22Rv1 (cell line): ENCODE measurements at regions not wholly inside any gene's neighbourhood (a gene's known extent, or its start where the extent isn't known, plus 50 kb on each side); places are given as distances from the start of the nearest gene placed in this dataset.

ENCODE experiments used
- ZFX ChIP-seq: fragments of 450-650 bp; IDR thresholded peaks from 2 replicates; pipeline ENCODE4 v1.6.1; 2017; ENCODE audit warnings: antibody characterized with exemption, borderline replicate concordance
- TF ChIP-seq, protein P1 (sequence below): fragments of 450-650 bp; IDR thresholded peaks from 2 replicates; pipeline ENCODE4 v1.5.1; 2017; ENCODE audit warnings: mild to moderate bottlenecking

- TF ChIP-seq, protein P1, sequence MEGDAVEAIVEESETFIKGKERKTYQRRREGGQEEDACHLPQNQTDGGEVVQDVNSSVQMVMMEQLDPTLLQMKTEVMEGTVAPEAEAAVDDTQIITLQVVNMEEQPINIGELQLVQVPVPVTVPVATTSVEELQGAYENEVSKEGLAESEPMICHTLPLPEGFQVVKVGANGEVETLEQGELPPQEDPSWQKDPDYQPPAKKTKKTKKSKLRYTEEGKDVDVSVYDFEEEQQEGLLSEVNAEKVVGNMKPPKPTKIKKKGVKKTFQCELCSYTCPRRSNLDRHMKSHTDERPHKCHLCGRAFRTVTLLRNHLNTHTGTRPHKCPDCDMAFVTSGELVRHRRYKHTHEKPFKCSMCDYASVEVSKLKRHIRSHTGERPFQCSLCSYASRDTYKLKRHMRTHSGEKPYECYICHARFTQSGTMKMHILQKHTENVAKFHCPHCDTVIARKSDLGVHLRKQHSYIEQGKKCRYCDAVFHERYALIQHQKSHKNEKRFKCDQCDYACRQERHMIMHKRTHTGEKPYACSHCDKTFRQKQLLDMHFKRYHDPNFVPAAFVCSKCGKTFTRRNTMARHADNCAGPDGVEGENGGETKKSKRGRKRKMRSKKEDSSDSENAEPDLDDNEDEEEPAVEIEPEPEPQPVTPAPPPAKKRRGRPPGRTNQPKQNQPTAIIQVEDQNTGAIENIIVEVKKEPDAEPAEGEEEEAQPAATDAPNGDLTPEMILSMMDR = no peak
- TF ChIP-seq ZFX = no peak
Measured at GRCh38 chr20:5492937-5493336, 117.9 kb downstream of the GPCPD1 start.
